CD4-positive, alpha-beta T cell (primary cell): ENCODE measurements at regions not wholly inside any gene's neighbourhood (a gene's known extent, or its start where the extent isn't known, plus 50 kb on each side); places are given as distances from the start of the nearest gene placed in this dataset.
"Not testable (repeated sequence)": the region's sequence is repeated elsewhere in the genome, so short reads cannot be mapped to it uniquely, and the experiment has no call there.

ENCODE experiments used
- ATAC-seq: fragments of 200-7000 bp; cut with Tn5 transposase; one replicate; pipeline ENCODE4 v1.10.0; 2022; ENCODE audit warnings: mild to moderate bottlenecking; ENCODE audit not compliant: poor library complexity
- CTCF ChIA-PET: fragments of 350-600 bp; sonication (Branson Sonifier 250); formaldehyde crosslinking; loops from one replicate; lab custom pipeline; 2021; ENCODE audit warnings: antibody characterized with exemption, inconsistent platforms; lab: Charles Lee
- POLR2A ChIA-PET: fragments of 350-600 bp; sonication (Branson Sonifier 250); formaldehyde crosslinking; loops from one replicate; lab custom pipeline; 2021; ENCODE audit warnings: antibody characterized with exemption, inconsistent platforms; lab: Charles Lee
- DNase-seq, 14 experiments: peaks; one replicate each; pipeline ENCODE4 v3.0.0-alpha.2; 2013 to 2020; ENCODE audit warnings: mixed read lengths in 2 of 14
- H3K27ac ChIP-seq, 2 donors: one replicate each; pipeline versions ENCODE4 v1.5.1 to v1.7.0; 2013; ENCODE audit warnings: low read length in 2 of 2, low read depth in 1 of 2, mild to moderate bottlenecking in 1 of 2
- H3K27me3 ChIP-seq, 2 experiments: 1 replicate in 1 of 2; 2 replicates in 1 of 2; pipeline versions ENCODE4 v1.6.1 to v1.7.0; 2013; ENCODE audit warnings: low read length in 2 of 2, control low read depth in 1 of 2, mild to moderate bottlenecking in 1 of 2, moderate library complexity in 1 of 2; ENCODE audit not compliant: insufficient read depth in 2 of 2, control insufficient read depth in 1 of 2
- H3K36me3 ChIP-seq: one replicate; pipeline ENCODE4 v1.6.1; 2013; ENCODE audit warnings: low read length, control low read depth; ENCODE audit not compliant: insufficient read depth
- H3K4me1 ChIP-seq: one replicate; pipeline ENCODE4 v1.6.1; 2013; ENCODE audit warnings: low read length, control low read depth; ENCODE audit not compliant: insufficient read depth
- H3K4me3 ChIP-seq: one replicate; pipeline ENCODE4 v1.5.1; 2013; ENCODE audit warnings: mild to moderate bottlenecking, low read length, moderate library complexity
- H3K9me3 ChIP-seq, 2 experiments: 1 replicate in 1 of 2; 2 replicates in 1 of 2; pipeline versions ENCODE4 v1.6.1 to v1.7.0; 2013; ENCODE audit warnings: low read length in 2 of 2, mild to moderate bottlenecking in 2 of 2, control low read depth in 1 of 2, moderate library complexity in 1 of 2; ENCODE audit not compliant: control insufficient read depth in 1 of 2, insufficient read depth in 1 of 2
- H3K27ac Mint-ChIP-seq: one replicate; pipeline ENCODE4 v1.8.0; 2020; ENCODE audit warnings: mixed read lengths
- H3K27me3 Mint-ChIP-seq: one replicate; pipeline ENCODE4 v1.8.0; 2021; ENCODE audit warnings: mixed read lengths
- H3K36me3 Mint-ChIP-seq: one replicate; pipeline ENCODE4 v1.8.0; 2021; ENCODE audit warnings: low read depth, mixed read lengths
- H3K4me1 Mint-ChIP-seq: one replicate; pipeline ENCODE4 v1.8.0; 2021; ENCODE audit warnings: low read depth, mixed read lengths
- H3K4me3 Mint-ChIP-seq: one replicate; pipeline ENCODE4 v1.8.0; 2020; ENCODE audit warnings: mild to moderate bottlenecking, mixed read lengths
- H3K9me3 Mint-ChIP-seq: one replicate; pipeline ENCODE4 v1.8.0; 2020; ENCODE audit warnings: mixed read lengths
- intact Hi-C, 2 experiments: fragments of 100-400 bp; cut with DNase I in 1 of 2; cut with micrococcal nuclease in 1 of 2; formaldehyde crosslinking; loops; one replicate each; pipeline versions ENCODE4 v1.15.1 to v1.9.0; 2023 to 2025; cut with DNase I, micrococcal nuclease
- TF ChIP-seq, protein P1 (sequence below): fragments of 200-600 bp; IDR thresholded peaks from one replicate; pipeline ENCODE4 v1.8.0; 2022; ENCODE audit warnings: antibody characterized with exemption, mild to moderate bottlenecking

DNA sequence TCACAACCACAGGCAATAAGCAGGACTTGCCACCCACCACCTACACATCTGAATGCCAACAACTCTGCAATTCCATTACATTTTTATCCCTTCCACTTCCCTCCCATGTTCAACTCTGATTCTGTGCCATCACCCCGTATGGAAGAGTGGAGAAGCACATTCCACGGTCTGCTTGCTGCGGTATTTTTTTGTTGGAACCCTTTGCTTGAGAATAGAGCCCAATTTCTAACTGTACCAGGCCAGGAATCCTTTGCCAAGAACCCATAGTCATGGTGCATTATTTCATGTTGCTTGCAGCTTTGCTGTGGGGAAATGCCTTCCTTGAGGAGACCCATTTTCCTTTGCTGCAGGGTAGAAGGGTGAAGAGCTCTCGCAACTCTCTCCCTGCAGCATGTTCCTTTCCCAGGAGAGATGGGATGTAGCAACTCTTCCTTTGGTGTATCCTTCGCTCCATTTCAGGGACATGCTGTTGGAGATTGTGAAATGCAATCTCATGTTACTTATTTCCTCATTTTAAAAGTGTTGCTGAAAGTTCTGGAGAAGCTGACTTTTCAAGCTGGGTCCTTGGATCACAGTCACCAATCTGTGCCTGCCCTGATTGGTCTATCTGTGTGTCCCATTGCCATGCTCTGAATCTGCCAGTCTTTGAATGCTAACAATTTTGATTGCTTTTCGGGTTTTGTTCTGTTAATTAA, 69.8 kb upstream of the STARD13 start:
- DNase-seq (peak in 2 of 14 experiments; percentile 17 to 20), ATAC-seq (no peak)
- no peaks in the 10 kb centered on the region for H3K36me3 Mint-ChIP-seq
- no peaks in the 10 kb centered on the region for H3K4me1 ChIP-seq
- TF ChIP-seq, protein P1, sequence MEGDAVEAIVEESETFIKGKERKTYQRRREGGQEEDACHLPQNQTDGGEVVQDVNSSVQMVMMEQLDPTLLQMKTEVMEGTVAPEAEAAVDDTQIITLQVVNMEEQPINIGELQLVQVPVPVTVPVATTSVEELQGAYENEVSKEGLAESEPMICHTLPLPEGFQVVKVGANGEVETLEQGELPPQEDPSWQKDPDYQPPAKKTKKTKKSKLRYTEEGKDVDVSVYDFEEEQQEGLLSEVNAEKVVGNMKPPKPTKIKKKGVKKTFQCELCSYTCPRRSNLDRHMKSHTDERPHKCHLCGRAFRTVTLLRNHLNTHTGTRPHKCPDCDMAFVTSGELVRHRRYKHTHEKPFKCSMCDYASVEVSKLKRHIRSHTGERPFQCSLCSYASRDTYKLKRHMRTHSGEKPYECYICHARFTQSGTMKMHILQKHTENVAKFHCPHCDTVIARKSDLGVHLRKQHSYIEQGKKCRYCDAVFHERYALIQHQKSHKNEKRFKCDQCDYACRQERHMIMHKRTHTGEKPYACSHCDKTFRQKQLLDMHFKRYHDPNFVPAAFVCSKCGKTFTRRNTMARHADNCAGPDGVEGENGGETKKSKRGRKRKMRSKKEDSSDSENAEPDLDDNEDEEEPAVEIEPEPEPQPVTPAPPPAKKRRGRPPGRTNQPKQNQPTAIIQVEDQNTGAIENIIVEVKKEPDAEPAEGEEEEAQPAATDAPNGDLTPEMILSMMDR = no peak
- intact Hi-C loops = no loop called here
- no peak overlapping the region for H3K4me3 Mint-ChIP-seq
- H3K9me3 ChIP-seq = no peaks in the 10 kb centered on the region
- H3K9me3 Mint-ChIP-seq = no peaks in the 10 kb centered on the region
- ChIA-PET POLR2A (no interaction called here), CTCF (no interaction called here)
- peaks cover 69% of the 10 kb centered on the region for H3K27me3 Mint-ChIP-seq
- H3K27ac ChIP-seq = no peak overlapping the region
- no peak overlapping the region for H3K27ac Mint-ChIP-seq
- no peaks in the 10 kb centered on the region for H3K36me3 ChIP-seq
- peaks cover 4% of the 10 kb centered on the region for H3K4me1 Mint-ChIP-seq
- peaks cover 15 to 29% of the 10 kb centered on the region in 2 experiments for H3K27me3 ChIP-seq
- H3K4me3 ChIP-seq = no peak overlapping the region

DNA sequence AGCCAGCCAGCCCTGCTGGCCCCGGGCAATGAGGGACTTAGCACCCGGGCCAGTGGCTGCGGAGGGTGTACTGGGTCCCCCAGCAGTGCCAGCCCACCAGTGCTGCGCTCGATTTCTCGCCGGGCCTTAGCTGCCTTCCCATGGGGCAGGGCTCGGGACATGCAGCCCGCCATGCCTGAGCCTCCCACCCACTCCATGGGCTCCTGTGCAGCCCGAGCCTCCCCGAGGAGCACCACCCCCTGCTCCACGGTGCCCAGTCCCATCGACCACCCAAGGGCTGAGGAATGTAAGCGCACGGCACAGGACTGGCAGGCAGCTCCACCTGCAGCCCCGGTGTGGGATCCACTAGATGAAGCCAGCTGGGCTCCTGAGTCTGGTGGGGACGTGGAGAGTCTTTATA, 72.5 kb upstream of the STARD13 start:
- H3K27me3 Mint-ChIP-seq = peaks cover 52% of the 10 kb centered on the region
- intact Hi-C loops, H3K4me1 ChIP-seq, H3K36me3 Mint-ChIP-seq, H3K27me3 ChIP-seq, H3K4me1 Mint-ChIP-seq, H3K27ac ChIP-seq, POLR2A ChIA-PET, H3K4me3 ChIP-seq, DNase-seq, H3K36me3 ChIP-seq, ATAC-seq, H3K9me3 Mint-ChIP-seq, H3K4me3 Mint-ChIP-seq, CTCF ChIA-PET, H3K9me3 ChIP-seq, H3K27ac Mint-ChIP-seq: not testable (repeated sequence)

DNA sequence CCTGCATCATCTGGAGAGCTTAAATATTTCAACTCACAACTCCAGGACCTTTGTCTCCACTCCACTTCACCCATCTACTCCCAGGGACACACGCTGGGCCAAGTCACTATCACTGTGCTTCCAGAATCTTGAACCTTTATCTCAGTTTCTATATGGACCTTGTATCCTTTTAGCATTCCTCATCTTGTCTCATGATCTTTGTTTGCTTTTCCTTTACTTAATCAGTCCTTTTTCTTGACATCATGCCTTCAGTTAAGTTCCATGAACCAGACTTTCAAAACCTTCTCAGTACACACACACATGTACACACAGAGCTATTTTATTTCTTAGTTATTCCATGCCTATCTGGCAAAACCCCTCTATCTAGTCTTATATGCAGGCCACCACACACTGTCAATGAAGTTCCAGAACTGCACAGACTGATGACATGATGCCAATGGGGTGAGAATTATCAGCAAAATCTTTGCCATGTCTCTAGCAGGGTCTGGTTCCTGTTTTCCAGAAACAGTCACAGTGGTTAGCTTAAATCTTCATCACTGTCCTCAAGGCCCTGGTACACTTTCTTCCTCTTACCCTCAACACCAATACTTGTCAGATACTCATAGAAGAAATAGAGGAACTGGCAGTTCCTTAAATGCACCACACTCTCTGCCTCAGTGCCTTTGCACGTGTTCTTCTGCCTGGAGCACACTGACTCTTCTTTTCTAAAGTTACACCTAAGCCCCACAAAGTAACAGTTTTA, 77.6 kb upstream of the STARD13 start:
- Mint-ChIP-seq H3K36me3 (no peaks in the 10 kb centered on the region), H3K27me3 (peaks cover 22% of the 10 kb centered on the region), H3K4me1 (peaks cover 6% of the 10 kb centered on the region), H3K27ac (no peak overlapping the region), H3K9me3 (no peaks in the 10 kb centered on the region), H3K4me3 (no peak overlapping the region)
- intact Hi-C loops = no loop called here
- no peaks in the 10 kb centered on the region for H3K27me3 ChIP-seq
- no peaks in the 10 kb centered on the region for H3K36me3 ChIP-seq
- no peak overlapping the region for H3K4me3 ChIP-seq
- ATAC-seq = no peak
- peak in 3 of 14 experiments; percentile 2 to 43 (median 36) for DNase-seq
- H3K27ac ChIP-seq = no peak overlapping the region
- H3K4me1 ChIP-seq = no peaks in the 10 kb centered on the region
- no peaks in the 10 kb centered on the region for H3K9me3 ChIP-seq
- TF ChIP-seq, protein P1 = no peak
- POLR2A ChIA-PET = no interaction called here
- CTCF ChIA-PET = interaction anchor here (1.3 kb wide), 1 partner anchor 9 kb away, joined by 3 read pairs; no protein-coding TSS in a partner anchor
